CD4-positive, alpha-beta T cell treated with Interleukin-12 subunit alpha and Interleukin-12 subunit beta, for 1 hour (primary cell): ENCODE measurements at regions not wholly inside any gene's neighbourhood (a gene's known extent, or its start where the extent isn't known, plus 50 kb on each side); places are given as distances from the start of the nearest gene placed in this dataset.

Source experiments
- DNase-seq: peaks from one replicate; pipeline ENCODE4 v3.0.0-alpha.2; 2020

- no peak for DNase-seq
These were observed 59.2 kb upstream of the ARHGEF3 start for GRCh38 chr3:56860939-56861338.

DNA sequence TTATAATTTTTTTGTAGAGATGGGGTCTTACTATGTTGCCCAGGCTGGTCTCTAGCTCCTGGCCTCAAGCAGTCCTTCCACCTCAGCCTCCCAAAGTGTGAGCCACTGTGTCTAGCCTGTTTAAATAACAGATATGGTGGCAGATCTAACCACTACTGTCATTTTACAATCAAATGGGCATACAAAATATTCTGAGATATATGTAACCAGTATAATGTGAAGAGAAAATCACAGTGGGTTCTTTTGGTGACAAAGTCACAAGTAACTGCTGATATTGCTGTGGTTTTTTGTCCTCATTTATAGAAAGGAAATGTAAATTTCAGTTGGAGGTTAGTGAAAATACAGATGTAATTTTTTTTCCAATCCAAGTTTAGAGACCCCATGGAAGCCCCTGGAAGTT lies 58.6 kb upstream of the ARHGEF3 start:
- DNase-seq = no peak

GRCh38 chr3:56858331-56858730 lies 56.6 kb upstream of the ARHGEF3 start:
- DNase-seq = peak; percentile 18

- no peak for DNase-seq
These were observed 55.4 kb upstream of the ARHGEF3 start for GRCh38 chr3:56857178-56857577.

- DNase-seq = no peak
These were observed 55.0 kb upstream of the ARHGEF3 start for GRCh38 chr3:56856752-56857151.

- peak; percentile 28 for DNase-seq
These were observed 54.2 kb upstream of the ARHGEF3 start for GRCh38 chr3:56855856-56856512.

GRCh38 chr3:56854856-56855611 lies 53.3 kb upstream of the ARHGEF3 start:
- no peak for DNase-seq

DNA sequence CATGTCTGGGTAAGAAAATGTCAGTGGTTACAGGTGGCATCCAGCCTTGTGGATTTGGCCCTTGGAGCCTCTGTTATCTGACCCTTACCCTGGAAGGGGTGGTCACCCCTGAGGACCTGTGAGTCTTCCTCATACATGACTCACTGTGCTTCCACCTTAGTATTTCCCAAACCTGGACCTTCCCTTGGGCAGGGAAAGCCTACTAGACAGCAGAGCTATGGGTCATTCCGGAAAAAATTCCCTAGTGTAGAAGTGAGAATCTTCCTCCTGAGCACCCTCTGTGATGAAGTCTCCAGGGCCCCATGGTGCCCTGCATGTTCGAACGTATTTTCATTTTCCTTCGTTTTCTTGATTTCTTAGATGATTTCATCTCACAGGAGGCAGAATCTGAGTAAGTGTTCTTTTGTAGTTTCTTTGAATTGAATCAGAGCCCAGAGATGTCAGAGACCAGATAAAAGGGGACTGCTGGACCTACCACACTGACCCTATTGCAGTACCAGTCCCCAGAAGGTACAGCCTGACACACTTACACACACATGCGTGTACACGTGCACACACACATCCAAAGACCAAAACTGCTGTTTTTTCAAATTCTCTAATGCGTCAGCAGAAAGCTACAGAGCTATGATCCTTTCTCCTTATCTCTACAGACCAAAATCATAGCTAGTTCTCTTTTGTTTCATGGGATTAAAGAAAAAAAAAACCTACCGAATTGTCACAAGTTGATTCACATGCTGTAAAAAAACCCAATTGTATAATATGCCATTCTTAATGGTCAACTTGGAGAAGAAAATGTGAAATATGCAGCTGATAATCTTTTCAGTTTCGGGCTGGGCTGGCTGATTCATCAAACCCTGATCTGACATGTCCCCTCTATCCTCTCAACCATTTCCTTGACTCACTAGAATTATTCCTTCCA lies 50.5 kb upstream of the ARHGEF3 start:
- no peak for DNase-seq
